ENCODE measurements at regions not wholly inside any gene's neighbourhood (a gene's known extent, or its start where the extent isn't known, plus 50 kb on each side); places are given as distances from the start of the nearest gene placed in this dataset.

- no peak for ATAC-seq (ENCODE audit: low FRiP score)
- no peak for TF ChIP-seq CTCF (IDR thresholded peaks at IDR 0.05)
Observed at GRCh38 chr4:33407496-33407895, 2687.3 kb downstream of the PCDH7 start.

GRCh38 chr4:33411182-33411581 is 2691.0 kb downstream of the PCDH7 start:
- ATAC-seq (ENCODE audit: low FRiP score) (no peak), DNase-seq (ENCODE audit: low spot score) (no peak)
- TF ChIP-seq CTCF (IDR thresholded peaks at IDR 0.05): no peak

More at GRCh38 chr4:33407496-33407895, 2687.3 kb downstream of the PCDH7 start:
- no peak for DNase-seq (ENCODE audit: low spot score)

- TF ChIP-seq CTCF (IDR thresholded peaks at IDR 0.05): no peak
- ATAC-seq (ENCODE audit: low FRiP score): no peak
- DNase-seq (ENCODE audit: low spot score): no peak
Observed at GRCh38 chr4:33421887-33422286, 2701.7 kb downstream of the PCDH7 start.

GRCh38 chr4:33422656-33423055 is 2702.5 kb downstream of the PCDH7 start:
- TF ChIP-seq CTCF (IDR thresholded peaks at IDR 0.05): no peak
- ATAC-seq (ENCODE audit: low FRiP score) (no peak), DNase-seq (ENCODE audit: low spot score) (no peak)

GRCh38 chr4:33425936-33426335 is 2705.8 kb downstream of the PCDH7 start:
- DNase-seq (ENCODE audit: low spot score): no peak
- ATAC-seq (ENCODE audit: low FRiP score): no peak

GRCh38 chr4:33427676-33428075 is 2707.5 kb downstream of the PCDH7 start:
- ATAC-seq (ENCODE audit: low FRiP score): no peak
- DNase-seq (ENCODE audit: low spot score): no peak
- no peak for TF ChIP-seq CTCF (IDR thresholded peaks at IDR 0.05)

More at GRCh38 chr4:33425936-33426335, 2705.8 kb downstream of the PCDH7 start:
- TF ChIP-seq CTCF (IDR thresholded peaks at IDR 0.05): no peak

- DNase-seq (ENCODE audit: low spot score): no peak
- no peak for ATAC-seq (ENCODE audit: low FRiP score)
- no peak for TF ChIP-seq CTCF (IDR thresholded peaks at IDR 0.05)
Observed at GRCh38 chr4:33429971-33430370, 2709.8 kb downstream of the PCDH7 start.

Measured in omental fat pad (tissue), 3 donors.